22Rv1 (cell line): ENCODE measurements at regions not wholly inside any gene's neighbourhood (a gene's known extent, or its start where the extent isn't known, plus 50 kb on each side); places are given as distances from the start of the nearest gene placed in this dataset.

ENCODE experiments used
- H3K27ac ChIP-seq: fragments of 450-650 bp; 2 replicates; pipeline ENCODE4 v1.5.1; 2017
- CTCF ChIP-seq: fragments of 450-650 bp; IDR thresholded peaks from 2 replicates; pipeline ENCODE4 v1.5.1; 2017; ENCODE audit warnings: mild to moderate bottlenecking
- ZFX ChIP-seq: fragments of 450-650 bp; IDR thresholded peaks from 2 replicates; pipeline ENCODE4 v1.6.1; 2017; ENCODE audit warnings: antibody characterized with exemption, borderline replicate concordance

GRCh38 chr18:22318745-22319407 lies 98.8 kb downstream of the CTAGE1 start:
- TF ChIP-seq CTCF (no peak), ZFX (no peak)
- no peak overlapping the region for H3K27ac ChIP-seq

DNA sequence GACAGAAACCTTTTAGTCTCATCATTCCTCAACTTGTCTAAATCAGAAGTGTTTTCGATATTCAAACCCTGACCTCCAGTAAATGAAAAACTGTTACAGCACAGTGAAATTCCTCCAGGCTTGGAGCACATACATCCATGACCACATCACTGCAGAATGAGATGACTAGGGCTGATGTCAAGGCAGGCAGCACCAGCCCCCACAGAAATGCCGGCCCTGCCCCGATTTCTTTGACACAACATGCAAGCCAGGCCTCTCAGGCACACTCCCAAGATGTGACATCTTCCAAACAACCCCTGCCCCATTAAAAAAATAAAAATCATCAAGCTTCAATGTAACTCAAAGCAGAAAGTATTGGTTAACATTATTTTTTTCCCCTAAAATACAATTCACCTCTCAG lies 103.3 kb downstream of the CTAGE1 start:
- no peak overlapping the region for H3K27ac ChIP-seq
- TF ChIP-seq ZFX = no peak
- no peak for TF ChIP-seq CTCF

- H3K27ac ChIP-seq = no peak overlapping the region
- TF ChIP-seq ZFX (no peak), CTCF (no peak)
Observed at GRCh38 chr18:22314001-22314400, 103.7 kb downstream of the CTAGE1 start.

GRCh38 chr18:22311301-22311700 lies 106.4 kb downstream of the CTAGE1 start:
- no peak for TF ChIP-seq ZFX
- no peak for TF ChIP-seq CTCF

DNA sequence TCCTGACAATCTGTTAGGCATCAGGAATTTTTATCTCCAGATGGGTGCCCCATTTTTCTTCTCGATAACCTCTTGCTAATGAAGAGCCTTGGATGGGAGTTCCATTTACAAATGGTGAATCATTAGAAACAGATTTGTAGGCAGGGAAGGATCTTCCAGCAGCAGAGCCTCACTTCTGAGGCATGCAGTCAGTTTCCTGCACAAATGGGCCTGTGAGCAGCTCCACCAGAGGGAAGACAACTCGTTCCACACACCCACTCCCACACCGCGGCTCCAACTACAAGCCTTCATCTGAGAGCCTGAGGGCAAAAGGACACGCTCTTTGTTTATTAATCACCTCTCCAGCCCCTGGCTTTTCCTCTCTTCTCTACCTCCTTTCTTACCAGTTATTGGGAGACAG lies 108.5 kb downstream of the CTAGE1 start:
- no peak for TF ChIP-seq CTCF
- no peak for TF ChIP-seq ZFX
- H3K27ac ChIP-seq = no peak overlapping the region

More at GRCh38 chr18:22311301-22311700, 106.4 kb downstream of the CTAGE1 start:
- no peak overlapping the region for H3K27ac ChIP-seq

DNA sequence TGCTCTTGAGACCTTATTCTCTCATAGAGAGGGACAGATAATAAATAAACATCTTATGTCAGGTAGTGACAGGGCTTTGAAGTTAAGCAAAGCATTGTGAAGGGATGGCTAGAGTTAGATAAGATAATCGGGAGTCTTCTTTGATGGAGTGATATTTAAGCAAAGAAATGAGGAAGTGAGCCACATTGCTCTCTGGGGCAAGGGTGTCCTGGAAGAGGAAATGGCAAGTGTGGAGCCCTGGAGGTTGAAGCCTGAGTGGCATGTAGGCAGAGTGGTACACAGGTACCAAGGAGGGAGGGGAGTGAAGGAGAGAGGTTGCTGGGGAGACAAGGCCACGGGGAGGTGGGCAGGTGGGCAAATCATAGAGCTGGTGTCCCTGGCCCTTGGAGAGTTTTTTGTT lies 110.2 kb downstream of the CTAGE1 start:
- TF ChIP-seq ZFX = no peak
- TF ChIP-seq CTCF = no peak
- no peak overlapping the region for H3K27ac ChIP-seq

- no peak for TF ChIP-seq ZFX
- no peak overlapping the region for H3K27ac ChIP-seq
Observed at GRCh38 chr18:22303927-22304326, 113.8 kb downstream of the CTAGE1 start.

DNA sequence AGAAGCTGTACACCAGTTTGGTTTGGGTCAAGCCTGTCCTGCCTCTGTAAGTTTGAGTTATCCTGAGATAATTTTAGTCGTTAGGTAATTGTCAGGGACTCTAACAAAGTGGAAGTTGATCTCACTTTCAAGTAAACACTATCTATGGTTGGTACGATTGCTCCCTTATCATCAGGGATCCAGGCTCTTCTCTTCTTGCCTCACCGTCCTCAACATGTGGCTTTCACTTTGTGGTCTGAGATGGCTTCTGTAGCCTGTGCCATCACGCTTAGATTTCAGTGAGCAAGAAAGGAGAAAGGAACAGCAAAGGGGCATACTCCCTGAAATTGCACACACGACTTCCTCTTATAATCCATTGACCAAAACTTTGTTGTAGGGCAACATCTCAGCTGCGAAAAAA lies 115.6 kb downstream of the CTAGE1 start:
- H3K27ac ChIP-seq = no peak overlapping the region
- no peak for TF ChIP-seq CTCF
- TF ChIP-seq ZFX = no peak
